OCI-LY1 (cell line): ENCODE measurements at regions not wholly inside any gene's neighbourhood (a gene's known extent, or its start where the extent isn't known, plus 50 kb on each side); places are given as distances from the start of the nearest gene placed in this dataset.

Source experiments
- CTCF ChIP-seq: fragments of 200-600 bp; sonication (generic), shearing (Covaris generic); IDR thresholded peaks from 2 replicates; pipeline ENCODE4 v1.5.1; 2017; ENCODE audit warnings: mild to moderate bottlenecking, antibody characterized with exemption, low read length, moderate library complexity, mixed read lengths
- EZH2 ChIP-seq: fragments of 200-600 bp; sonication (generic), shearing (Covaris generic); IDR thresholded peaks from 2 replicates; pipeline ENCODE4 v1.8.0; 2017; ENCODE audit warnings: borderline replicate concordance, mixed run types, mild to moderate bottlenecking, antibody characterized with exemption, low read length, moderate library complexity, mixed read lengths

- TF ChIP-seq CTCF = no peak
- TF ChIP-seq EZH2 = no peak
These were observed 491.3 kb downstream of the OTOL1 start for GRCh38 chr3:161987933-161988332.
